ENCODE measurements at regions not wholly inside any gene's neighbourhood (a gene's known extent, or its start where the extent isn't known, plus 50 kb on each side); places are given as distances from the start of the nearest gene placed in this dataset.

DNA sequence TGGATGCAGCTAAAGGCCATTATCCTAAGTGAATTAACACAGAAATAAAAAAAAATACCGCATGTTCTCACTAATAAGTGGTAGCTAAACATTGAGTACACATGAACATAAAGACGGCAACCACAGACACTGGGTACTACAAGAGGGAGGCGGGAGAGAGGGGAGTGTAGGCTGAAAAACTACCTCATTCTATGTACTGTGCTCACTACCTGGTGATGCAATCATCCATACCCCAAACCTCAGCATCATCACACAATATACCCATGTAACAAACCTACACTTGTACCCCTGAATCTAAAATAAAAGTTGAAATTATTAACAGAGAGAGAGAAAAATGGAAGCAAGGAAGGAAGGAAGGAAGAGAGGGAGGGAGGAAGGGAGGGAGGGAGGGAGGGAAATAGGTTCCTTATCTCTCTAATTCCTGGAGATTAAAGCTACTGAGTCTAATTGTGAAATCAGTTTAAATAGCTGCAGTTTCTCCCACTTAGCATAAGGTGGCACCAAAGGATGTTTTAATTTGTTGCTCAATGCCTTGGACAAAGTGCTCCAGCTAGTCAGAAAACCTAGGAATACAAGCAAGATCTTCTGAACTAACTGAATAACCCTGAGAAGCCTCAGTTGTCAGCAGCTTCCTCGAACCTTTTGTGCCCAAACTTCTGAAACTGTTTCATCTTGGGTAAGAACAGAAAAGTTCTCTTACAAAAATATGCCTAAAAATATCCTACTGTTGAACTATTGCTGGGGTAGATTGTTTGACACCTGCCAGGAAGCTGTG is 79.4 kb upstream of the ATP11B start:
- H3K36me3 Mint-ChIP-seq (ENCODE audit: low read depth): no peaks in the 10 kb centered on the region
- H3K9me3 Mint-ChIP-seq: no peaks in the 10 kb centered on the region
- H3K27me3 Mint-ChIP-seq (ENCODE audit: low read depth): peaks cover 4% of the 10 kb centered on the region
- no peak overlapping the region for H3K27ac Mint-ChIP-seq
- no peak overlapping the region for H3K4me3 Mint-ChIP-seq
- TF ChIP-seq, protein P1, sequence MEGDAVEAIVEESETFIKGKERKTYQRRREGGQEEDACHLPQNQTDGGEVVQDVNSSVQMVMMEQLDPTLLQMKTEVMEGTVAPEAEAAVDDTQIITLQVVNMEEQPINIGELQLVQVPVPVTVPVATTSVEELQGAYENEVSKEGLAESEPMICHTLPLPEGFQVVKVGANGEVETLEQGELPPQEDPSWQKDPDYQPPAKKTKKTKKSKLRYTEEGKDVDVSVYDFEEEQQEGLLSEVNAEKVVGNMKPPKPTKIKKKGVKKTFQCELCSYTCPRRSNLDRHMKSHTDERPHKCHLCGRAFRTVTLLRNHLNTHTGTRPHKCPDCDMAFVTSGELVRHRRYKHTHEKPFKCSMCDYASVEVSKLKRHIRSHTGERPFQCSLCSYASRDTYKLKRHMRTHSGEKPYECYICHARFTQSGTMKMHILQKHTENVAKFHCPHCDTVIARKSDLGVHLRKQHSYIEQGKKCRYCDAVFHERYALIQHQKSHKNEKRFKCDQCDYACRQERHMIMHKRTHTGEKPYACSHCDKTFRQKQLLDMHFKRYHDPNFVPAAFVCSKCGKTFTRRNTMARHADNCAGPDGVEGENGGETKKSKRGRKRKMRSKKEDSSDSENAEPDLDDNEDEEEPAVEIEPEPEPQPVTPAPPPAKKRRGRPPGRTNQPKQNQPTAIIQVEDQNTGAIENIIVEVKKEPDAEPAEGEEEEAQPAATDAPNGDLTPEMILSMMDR (IDR thresholded peaks at IDR 0.05; ENCODE audit: unreplicated experiment in 3 of 3): peak; percentile 59 to 68 (median 68)
- peaks cover 8% of the 10 kb centered on the region for H3K4me1 Mint-ChIP-seq

DNA sequence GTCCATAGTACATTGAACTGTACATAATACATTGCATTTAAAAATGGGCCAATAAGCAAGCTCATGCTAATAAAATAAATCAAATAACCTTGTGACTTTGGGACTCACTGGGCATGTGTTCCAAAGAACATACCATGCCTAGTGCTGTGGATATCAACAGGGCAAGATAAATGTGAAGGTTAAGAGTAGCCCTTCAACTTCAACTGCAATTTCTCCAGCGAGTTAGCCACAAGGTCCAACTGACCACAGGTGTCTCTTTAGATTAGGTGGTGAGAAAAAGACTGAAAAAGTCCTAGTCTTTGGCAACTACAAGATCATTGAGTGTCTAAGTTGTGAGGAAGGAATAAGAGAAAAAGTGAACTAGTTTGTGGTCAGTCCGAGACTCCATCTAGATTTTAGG is 78.3 kb upstream of the ATP11B start:
- no peaks in the 10 kb centered on the region for H3K9me3 Mint-ChIP-seq
- TF ChIP-seq, protein P1 (IDR thresholded peaks at IDR 0.05; ENCODE audit: unreplicated experiment in 3 of 3): no peak
- peaks cover 8% of the 10 kb centered on the region for H3K4me1 Mint-ChIP-seq
- no peak overlapping the region for H3K4me3 Mint-ChIP-seq
- peaks cover 4% of the 10 kb centered on the region for H3K27me3 Mint-ChIP-seq (ENCODE audit: low read depth)
- H3K36me3 Mint-ChIP-seq (ENCODE audit: low read depth): no peaks in the 10 kb centered on the region
- H3K27ac Mint-ChIP-seq: no peak overlapping the region

DNA sequence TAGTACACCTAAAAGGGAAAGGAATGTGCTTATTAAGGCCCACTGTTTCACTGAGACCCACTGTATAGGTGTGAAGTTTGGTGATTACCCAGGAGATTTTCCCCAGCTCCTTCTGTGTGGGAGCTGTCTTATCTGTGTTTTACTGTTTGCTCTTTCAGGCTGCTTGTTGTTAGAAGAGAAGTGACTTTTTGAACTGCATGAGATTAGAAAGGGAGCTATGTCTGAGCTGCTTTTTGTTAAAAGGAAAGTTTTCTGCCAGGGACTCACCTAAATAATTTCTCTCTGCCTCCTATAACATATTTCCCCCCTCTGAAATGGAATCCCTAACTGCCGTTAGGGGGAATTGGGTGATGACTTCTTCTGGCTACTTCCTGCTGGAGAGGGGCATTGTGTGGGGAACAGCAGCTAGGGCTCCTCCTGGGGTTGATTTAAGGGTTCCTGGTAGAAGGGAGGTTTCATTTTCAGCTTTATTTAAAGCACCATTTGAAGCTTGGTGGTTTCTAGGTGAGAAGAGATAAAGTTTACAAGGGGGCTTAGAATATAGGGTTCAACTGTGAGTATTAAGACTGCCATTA is 77.1 kb upstream of the ATP11B start:
- TF ChIP-seq, protein P1 (IDR thresholded peaks at IDR 0.05; ENCODE audit: unreplicated experiment in 3 of 3): no peak
- Mint-ChIP-seq H3K9me3 (no peaks in the 10 kb centered on the region), H3K4me1 (peaks cover 8% of the 10 kb centered on the region), H3K4me3 (no peak overlapping the region), H3K36me3 (ENCODE audit: low read depth) (no peaks in the 10 kb centered on the region), H3K27ac (peak overlapping the region; percentile 21 to 73 (median 24)), H3K27me3 (ENCODE audit: low read depth) (no peaks in the 10 kb centered on the region)

DNA sequence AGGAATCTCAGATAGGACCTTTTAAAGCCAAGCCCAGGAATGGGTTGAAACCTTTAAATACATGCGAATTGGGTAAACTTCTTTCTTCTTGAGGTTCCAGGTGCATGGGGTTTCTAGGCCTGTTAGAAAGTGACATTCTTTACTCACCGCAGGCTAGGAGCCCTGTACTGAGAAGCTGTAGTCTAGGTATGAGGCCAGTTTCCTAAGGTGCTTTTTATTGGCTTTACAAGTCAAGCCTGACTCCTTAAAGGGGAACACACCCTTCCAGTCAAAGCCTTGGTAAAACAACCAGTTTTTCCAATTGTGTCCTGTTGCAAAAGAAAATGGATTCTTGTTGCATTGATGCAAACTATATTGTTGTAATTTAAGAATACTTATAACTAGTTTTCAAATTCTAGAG is 76.1 kb upstream of the ATP11B start:
- H3K9me3 Mint-ChIP-seq: no peaks in the 10 kb centered on the region
- TF ChIP-seq, protein P1 (IDR thresholded peaks at IDR 0.05; ENCODE audit: unreplicated experiment in 3 of 3): no peak
- H3K36me3 Mint-ChIP-seq (ENCODE audit: low read depth): no peaks in the 10 kb centered on the region
- H3K4me1 Mint-ChIP-seq: peaks cover 8% of the 10 kb centered on the region
- H3K4me3 Mint-ChIP-seq: no peak overlapping the region
- H3K27me3 Mint-ChIP-seq (ENCODE audit: low read depth): no peaks in the 10 kb centered on the region
- peak overlapping the region in 1 of 3 experiments; percentile 35 for H3K27ac Mint-ChIP-seq

DNA sequence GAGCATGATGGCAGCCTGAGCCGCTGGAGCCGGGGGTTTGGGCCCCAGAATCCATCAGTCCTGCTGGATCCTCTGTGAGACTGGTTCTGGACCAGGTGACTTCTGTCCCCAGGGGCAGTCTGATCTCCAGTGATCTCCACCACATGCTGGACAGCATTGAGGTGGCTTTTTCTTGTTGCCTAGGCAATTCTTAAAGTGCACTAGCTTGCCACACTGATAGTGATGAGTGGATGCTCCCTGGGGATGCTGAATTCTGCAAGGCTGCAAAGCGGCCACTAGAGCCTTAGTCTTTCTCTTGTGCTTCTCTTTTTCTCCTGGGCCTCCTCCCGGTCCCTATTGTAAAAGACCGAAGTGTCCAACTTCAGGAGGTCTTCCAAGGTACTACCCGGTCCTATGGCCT is 70.4 kb upstream of the ATP11B start:
- peaks cover 3% of the 10 kb centered on the region for H3K27me3 Mint-ChIP-seq (ENCODE audit: low read depth)
- TF ChIP-seq, protein P1 (IDR thresholded peaks at IDR 0.05; ENCODE audit: unreplicated experiment in 3 of 3): no peak
- no peaks in the 10 kb centered on the region for H3K9me3 Mint-ChIP-seq
- no peak overlapping the region for H3K4me3 Mint-ChIP-seq
- H3K36me3 Mint-ChIP-seq (ENCODE audit: low read depth): no peaks in the 10 kb centered on the region
- H3K27ac Mint-ChIP-seq: no peak overlapping the region
- H3K4me1 Mint-ChIP-seq: peaks cover 22% of the 10 kb centered on the region

DNA sequence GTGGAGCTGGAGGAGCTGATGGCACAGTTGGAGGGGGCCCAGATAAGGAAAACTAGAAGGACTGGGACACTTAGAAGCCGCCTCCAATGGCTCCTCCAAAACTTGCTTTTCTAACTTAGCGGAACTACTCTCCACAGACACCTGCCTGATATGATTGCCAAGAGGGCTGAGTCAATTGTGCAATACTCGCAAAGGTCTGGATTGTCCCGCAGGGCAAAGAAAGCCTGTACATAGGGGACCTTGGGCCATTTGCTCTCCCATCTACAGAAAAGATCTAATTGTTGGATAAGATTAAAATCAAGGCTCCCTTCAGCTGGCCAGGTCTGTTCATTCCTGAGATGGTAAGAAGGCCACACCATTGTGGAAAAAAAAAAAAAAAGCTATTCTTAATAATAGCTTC is 69.7 kb upstream of the ATP11B start:
- no peaks in the 10 kb centered on the region for H3K36me3 Mint-ChIP-seq (ENCODE audit: low read depth)
- H3K27me3 Mint-ChIP-seq (ENCODE audit: low read depth): peaks cover 3% of the 10 kb centered on the region
- peaks cover 22% of the 10 kb centered on the region for H3K4me1 Mint-ChIP-seq
- H3K9me3 Mint-ChIP-seq: no peaks in the 10 kb centered on the region
- no peak overlapping the region for H3K4me3 Mint-ChIP-seq
- TF ChIP-seq, protein P1 (IDR thresholded peaks at IDR 0.05; ENCODE audit: unreplicated experiment in 3 of 3): no peak
- H3K27ac Mint-ChIP-seq: peak overlapping the region in 1 of 3 experiments; percentile 44
